ENCODE measurements at regions not wholly inside any gene's neighbourhood (a gene's known extent, or its start where the extent isn't known, plus 50 kb on each side); places are given as distances from the start of the nearest gene placed in this dataset.
"Not testable (repeated sequence)": the region's sequence is repeated elsewhere in the genome, so short reads cannot be mapped to it uniquely, and the experiment has no call there.

- ATAC-seq = no peak
Observed at GRCh38 chr4:25474690-25475089, 97.6 kb downstream of the ANAPC4 start.

DNA sequence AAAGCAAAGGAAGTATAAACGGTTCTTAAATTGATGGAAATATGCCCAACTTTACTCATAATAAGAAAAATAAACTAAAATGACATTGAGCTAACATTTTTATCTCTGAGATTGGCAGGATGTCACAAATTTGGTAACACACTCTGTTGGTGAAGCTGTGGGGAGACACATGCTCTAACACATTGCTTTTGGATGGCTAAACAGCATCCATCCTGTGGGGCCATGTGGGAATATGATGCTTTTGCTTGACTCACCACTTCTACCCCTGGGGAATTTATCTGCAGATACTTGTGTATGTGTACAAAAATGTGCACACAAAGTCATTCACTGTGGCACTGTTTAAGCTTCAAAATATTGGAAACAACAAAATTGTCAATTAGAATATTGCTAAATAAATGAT is 100.2 kb downstream of the ANAPC4 start:
- no peak for ATAC-seq

GRCh38 chr4:25481648-25482047 is 104.6 kb downstream of the ANAPC4 start:
- ATAC-seq = no peak

- peak; percentile 86 for ATAC-seq
Observed at GRCh38 chr4:25484243-25484721, 107.2 kb downstream of the ANAPC4 start.

GRCh38 chr4:25485104-25485503 is 108.0 kb downstream of the ANAPC4 start:
- no peak for ATAC-seq

DNA sequence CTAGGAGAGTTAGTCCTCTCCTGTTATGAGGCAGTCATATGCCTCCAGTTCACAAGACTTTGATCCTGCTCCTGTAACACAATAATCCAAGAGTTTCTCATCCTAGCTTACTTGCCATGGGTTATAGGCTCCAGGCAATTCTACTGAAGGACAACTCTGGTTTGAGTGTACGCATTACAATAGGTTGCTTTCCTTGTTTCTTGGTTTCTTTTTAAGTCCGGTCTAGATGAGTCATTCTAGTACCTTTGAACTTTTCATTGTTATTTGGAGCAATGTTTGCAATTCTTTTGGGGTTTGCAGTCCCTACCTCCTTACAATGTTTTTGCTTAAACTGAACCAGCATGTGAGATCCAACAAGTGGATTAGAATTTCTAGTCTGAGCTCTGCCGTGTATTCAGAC is 109.1 kb downstream of the ANAPC4 start:
- ATAC-seq = peak; percentile 57

GRCh38 chr4:25487155-25487554 is 110.1 kb downstream of the ANAPC4 start:
- ATAC-seq = no peak

- no peak for ATAC-seq
Observed at GRCh38 chr4:25489253-25489797, 112.3 kb downstream of the ANAPC4 start.

DNA sequence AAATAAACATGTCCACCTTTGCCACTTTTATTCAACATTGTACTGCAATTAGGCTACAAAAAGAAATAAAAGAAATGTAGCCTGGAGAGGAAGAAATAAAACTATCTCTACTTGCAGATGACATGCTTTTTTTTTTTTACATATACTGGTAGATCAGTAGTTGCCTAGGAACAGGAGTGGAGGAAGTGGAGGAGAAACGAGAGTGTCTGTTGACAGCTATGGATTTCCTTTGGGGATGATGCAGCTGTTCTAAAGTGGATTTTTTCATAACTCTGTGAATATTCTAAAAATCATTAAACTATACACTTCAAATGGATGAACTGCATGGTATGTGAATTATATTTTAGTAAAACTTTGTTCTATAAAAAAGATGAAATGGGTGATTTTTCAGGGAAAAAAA is 116.4 kb downstream of the ANAPC4 start:
- ATAC-seq = no peak

DNA sequence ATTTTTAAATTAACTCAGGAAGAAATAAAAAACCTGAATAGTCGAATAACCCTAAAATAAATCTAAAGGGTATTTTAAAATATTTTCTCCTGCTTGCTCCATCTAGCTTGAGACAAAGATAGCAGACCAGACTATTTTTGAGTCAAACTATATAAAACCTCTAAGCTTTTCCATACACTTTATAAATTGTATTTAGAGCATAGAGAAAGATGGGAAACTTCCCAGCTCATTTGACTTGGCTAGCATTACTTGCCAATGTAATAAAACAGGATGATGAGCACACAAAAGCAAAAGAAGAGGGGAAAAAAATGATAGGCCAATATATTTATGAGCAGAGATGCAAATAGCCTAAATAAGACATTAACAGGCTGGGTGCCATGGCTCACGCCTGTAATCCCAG is 117.1 kb downstream of the ANAPC4 start:
- ATAC-seq = no peak

DNA sequence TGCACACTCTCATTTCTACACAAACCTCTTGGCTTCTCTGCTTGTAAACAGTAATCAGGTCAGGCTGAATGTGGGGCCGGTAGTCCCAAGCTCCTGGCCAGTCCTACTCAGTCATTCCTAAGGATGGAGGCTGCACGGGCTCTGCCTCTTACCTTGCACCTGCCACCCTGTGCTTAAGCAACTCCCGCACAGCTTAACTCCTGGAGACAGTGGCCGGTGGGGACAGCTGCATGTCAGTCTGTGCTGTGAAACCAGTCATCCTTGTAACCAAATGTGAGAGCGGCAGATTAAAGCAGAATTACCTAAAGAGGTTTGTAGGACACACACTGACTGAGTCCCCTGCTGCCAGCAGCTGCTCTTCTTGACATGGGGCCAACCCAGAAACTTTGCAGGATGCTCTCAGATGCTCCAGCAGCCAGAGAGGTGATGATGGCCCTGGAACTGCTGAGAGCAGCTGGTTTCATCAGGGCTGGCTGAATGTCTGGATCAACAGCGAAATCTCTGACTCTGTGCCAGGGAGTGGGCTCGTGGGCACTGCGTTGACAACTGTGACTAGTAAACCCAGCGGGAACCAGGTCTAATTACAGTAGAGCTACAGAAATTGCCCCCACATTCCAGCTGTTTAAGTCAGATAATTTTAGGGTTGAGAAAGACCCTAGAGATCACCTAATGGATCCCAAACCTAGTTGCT is 123.7 kb downstream of the ANAPC4 start:
- ATAC-seq = no peak

GRCh38 chr4:25502115-25502514 is 125.1 kb downstream of the ANAPC4 start:
- no peak for ATAC-seq

DNA sequence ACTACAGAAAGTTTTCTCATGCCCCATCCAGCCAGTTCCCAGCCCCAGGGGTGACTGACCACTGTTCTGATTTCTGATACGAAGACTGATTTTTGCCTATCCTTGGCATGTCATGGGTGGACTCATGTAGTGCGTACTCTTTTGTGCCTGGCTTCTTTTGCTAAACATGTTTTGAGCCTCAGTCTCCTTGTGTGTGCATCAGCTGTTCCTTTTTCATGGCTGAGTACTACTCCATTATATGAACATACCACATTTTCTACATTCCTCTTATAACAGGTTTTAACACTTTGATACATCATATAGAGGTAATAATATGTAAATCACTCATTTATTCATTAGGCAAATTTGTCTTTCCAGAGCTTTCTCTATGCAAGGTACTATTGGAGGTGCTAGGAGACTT is 126.7 kb downstream of the ANAPC4 start:
- no peak for ATAC-seq

GRCh38 chr4:25504932-25505636 is 128.0 kb downstream of the ANAPC4 start:
- no peak for ATAC-seq

GRCh38 chr4:25505637-25505991 is 128.6 kb downstream of the ANAPC4 start:
- ATAC-seq = no peak

DNA sequence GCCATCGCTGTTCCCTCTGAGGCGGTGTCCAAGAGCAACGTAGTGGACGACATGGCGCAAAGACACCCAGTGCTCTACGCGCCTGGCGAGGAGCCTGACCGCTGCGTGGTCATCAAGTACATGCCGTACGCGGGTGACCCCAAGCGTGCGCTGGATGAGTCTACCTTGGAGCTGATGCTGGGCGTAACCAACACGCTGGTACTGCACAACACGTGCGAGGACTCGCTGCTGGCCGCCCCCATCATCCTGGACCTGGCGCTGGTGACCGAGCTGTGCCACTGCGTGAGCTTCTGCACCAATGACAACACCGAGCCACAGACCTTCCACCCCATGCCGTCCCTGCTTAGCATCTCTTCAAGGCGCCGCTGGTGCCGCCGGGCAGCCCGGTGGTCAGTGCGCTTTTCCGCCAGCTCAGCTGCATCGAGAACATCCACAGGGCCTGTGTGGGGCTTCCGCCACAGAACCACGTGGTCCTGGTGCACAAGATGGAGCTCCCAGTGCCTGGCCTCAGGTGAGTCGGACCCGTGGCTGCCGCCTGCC is 129.0 kb downstream of the ANAPC4 start:
- no peak for ATAC-seq

DNA sequence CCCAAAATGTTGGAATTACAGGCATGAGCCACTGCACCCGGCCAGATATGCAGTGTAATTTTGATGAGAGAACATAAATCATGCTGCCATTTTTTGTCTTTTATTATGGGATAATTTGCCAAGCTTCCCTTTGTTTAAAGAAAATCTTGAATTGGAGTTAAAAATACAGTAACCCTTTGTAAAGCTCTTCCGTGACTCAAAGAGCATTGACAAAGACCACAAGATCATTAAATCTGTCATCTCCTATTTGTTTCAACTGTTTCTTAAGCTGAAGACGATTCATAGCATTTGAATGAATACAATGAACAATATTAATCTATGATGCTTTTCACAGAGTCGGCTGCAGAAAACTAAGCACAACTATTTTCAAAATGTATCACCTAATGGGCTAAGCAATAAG is 132.6 kb downstream of the ANAPC4 start:
- no peak for ATAC-seq

DNA sequence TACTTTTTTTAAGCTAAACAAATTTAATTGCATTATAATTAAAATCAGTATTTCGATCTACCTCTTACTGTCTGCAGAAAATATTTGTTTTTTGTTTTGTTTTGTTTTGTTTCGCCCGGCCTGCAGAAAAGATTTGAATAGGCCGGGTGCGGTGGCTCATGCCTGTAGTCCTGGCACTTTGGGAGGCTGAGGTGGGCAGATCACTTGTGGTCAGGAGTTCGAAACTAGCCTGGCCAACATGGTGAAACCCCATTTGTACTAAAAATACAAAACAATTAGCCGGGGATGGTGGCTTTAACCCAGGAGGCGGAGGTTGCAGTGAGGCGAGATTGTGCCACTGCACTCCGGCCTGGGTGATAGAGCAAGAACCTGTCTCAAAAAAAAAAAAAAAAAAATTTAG is 134.8 kb downstream of the ANAPC4 start:
- not testable (repeated sequence) for ATAC-seq

GRCh38 chr4:25513814-25514213 is 136.8 kb downstream of the ANAPC4 start:
- no peak for ATAC-seq

GRCh38 chr4:25523405-25523804 is 132.2 kb upstream of the SLC34A2 start:
- no peak for ATAC-seq

DNA sequence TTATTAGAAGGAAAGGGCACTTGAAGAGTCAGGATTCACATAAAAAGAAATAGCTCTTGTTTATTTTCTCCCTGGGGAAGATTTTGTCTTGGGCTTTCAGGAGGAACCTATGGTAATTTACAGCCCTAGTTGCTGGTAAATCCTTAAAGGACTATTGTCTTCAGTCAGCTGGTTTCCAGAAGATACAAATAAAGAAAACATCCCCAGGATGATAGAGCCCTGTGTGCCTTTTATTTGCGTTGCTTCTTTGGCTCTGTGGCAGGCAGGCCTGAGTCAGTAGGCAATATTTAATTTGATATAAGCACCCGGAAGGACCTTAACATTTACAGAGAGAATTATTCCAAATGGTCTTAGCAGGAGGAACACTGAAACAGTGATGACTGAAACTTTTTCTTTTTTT is 131.0 kb upstream of the SLC34A2 start:
- no peak for ATAC-seq

GRCh38 chr4:25525896-25526295 is 129.8 kb upstream of the SLC34A2 start:
- ATAC-seq = no peak

DNA sequence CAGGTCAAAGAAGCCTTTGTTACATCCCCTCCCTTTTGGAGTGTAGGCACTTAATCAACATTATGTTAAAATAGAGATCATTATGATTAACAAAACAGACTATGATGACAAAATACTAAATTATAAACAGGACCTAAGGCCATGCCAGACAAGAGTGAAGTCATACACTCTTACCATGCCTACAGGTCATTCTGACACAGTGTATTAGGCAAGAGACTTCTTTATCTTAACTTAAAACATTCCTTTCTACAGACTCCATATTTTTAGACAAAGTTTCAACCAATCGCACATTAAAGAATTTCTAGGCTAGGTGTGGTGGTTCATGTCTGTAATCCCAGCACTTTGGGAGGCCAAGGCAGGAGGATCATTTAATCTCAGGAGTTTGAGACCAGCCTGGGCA is 128.6 kb upstream of the SLC34A2 start:
- ATAC-seq = no peak

DNA sequence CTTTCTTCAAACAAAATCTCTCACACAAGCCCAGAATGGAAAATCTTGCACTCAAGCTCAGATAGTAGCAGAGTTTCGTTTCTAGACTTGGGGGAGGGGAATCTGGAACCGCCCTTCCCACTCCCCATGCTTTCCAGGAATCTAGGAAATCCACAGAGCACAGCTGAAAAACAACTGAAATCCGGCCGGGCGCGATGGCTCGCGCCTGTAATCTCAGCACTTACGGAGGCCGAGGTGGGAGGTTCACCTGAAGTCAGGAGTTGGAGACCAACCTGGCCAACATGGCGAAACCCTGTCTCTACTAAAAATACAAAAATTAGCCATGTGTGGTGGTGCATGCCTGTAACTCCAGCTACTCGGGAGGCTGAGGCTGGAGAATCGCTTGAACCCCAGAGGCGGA is 127.3 kb upstream of the SLC34A2 start:
- no peak for ATAC-seq
